CD4-positive, alpha-beta T cell treated with Interleukin-15 for 4 hours (primary cell): ENCODE measurements at regions not wholly inside any gene's neighbourhood (a gene's known extent, or its start where the extent isn't known, plus 50 kb on each side); places are given as distances from the start of the nearest gene placed in this dataset.

Experiments
- DNase-seq: peaks from one replicate; pipeline ENCODE4 v3.0.0-alpha.2; 2020; ENCODE audit warnings: low spot score

- DNase-seq = no peak
Measured at GRCh38 chr3:181442066-181442465, 269.7 kb upstream of the SOX2 start.

DNA sequence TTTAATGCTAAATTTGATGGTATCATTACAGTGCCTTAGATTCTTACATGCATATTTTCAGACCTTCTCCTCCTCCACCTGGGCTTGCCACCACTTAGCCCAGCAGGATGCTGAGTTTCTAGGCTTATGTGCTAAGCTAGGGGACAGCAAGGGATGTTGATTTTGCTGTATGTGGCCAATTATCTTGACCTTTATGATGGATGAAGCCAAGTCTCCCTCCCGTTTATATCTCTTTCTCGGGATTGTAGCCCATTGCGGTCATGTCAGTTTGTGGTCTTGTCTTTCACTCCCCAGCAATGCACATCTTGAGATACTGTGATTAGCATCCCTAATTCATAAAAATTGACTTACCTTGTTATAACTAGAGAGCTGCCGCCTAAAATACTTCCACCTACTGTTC lies 278.7 kb upstream of the SOX2 start:
- DNase-seq = no peak

DNA sequence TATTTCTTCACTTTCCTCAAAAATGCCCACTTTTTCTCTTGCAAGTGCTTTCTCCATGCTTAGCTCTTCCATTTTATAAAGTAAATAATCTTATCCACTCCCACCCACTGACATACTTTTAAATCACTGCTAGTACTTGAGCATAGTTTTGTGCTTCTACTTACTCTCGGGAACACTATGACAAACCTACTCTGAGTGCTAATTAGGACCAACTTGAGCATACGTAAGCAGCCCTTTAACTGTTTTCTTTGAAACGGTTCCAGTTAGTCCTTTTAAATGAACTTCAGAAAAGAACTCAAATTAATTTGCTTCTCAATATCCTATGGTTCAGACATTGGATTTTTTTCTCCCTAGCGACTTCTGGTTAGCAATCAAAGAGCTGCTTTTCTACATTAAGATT lies 280.0 kb upstream of the SOX2 start:
- DNase-seq = no peak

- no peak for DNase-seq
Measured at GRCh38 chr3:181425074-181425473, 286.7 kb upstream of the SOX2 start.

- DNase-seq = no peak
Measured at GRCh38 chr3:181418233-181418632, 293.5 kb upstream of the SOX2 start.

GRCh38 chr3:181417748-181418147 lies 294.0 kb upstream of the SOX2 start:
- DNase-seq = no peak

- no peak for DNase-seq
Measured at GRCh38 chr3:181410870-181411269, 300.9 kb upstream of the SOX2 start.

DNA sequence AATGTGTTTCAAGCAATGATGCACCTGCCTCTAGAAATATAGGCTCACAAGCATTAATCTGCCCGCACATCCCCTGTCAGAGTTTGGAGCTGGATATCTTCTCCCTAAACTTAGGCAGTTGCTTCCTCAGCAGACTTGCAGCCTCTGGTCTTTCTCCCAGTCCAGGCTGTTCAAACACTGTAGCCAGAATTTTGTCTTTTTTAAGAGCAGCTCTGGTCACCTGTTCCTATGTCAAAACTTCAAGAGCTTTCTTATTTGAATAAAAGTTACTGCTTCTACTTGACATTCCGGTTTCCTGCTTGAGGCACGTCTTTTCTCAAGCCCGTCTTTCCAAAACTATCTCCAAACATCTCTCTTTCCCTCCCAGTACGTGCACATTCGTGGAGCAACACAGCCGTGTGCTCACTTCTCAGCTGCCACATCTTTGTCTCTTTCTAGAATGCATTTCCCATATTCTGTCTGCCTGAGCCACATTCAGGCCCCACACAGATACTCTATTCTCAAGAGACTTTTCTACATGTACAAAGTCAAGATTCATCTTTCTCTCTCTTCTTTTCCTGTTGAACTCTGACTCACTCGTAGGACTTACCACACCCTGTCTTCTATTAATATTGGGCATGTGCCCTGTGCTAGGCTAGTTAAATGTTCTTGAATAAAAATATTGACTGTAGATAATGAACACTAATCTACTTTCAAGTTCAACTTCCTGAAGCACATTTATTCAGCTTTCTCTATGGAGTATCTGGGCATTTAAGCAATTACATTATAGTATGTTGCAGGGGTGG lies 307.7 kb upstream of the SOX2 start:
- no peak for DNase-seq

DNA sequence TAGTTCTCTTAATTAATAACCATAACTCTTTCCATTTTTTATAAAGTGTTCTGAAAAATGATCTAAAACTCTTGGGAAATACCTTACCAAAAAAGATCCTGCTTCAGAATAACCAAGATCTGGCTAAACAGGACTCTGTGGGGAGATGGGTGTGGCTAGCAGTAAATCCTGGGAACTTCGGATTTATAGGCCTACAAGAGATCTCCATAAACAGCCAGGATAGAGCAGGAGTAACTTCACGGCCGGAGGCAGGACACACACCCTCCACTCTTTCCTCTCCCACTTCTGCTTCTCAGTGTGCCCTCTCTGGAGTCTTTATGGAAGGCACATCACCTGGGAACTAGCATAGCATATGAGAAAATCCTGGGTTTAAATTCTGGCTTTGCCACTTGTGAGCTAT lies 309.4 kb upstream of the SOX2 start:
- DNase-seq = no peak

GRCh38 chr3:181384970-181385369 lies 326.8 kb upstream of the SOX2 start:
- no peak for DNase-seq

- no peak for DNase-seq
Measured at GRCh38 chr3:181383760-181384159, 328.0 kb upstream of the SOX2 start.

DNA sequence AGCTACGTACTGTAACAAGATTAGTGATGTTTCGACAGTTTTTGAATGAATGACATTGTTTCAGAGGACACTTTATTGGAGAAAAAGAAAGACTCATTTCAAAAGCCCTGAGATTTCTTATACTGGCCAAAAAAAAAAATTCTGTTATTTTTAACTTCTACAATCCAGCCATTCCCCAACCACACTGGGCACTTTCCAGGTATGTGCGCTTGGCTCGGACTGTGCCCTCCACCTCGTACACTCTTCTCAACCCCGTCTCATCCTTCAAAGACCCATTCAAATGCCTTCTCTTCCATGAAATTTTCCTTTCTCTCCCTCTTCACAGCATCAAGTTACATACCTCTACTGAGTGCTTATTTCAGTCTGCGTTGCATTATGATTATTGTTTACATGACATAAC lies 328.5 kb upstream of the SOX2 start:
- no peak for DNase-seq

- no peak for DNase-seq
Measured at GRCh38 chr3:181382656-181383055, 329.1 kb upstream of the SOX2 start.

- DNase-seq = no peak
Measured at GRCh38 chr3:181379278-181379677, 332.4 kb upstream of the SOX2 start.

DNA sequence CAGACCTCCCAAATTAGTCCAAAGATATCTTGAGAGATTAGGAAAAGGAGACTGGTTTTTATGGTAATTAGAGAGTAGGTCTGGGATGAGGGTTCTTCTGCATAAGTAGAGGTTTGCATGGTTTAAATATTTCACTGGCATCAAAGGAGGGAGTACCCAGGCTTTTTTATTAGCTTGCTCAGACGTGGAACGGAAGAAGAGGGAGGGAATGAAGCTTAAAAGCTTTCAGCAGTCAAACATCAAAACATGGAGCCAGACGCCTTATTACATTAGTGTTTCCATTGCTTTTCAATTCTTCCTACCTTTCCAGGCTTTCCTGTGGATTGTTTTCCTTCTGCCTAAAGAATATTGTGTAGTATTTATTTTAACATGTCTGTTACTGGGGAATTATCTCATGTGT lies 342.1 kb upstream of the SOX2 start:
- no peak for DNase-seq

GRCh38 chr3:181363231-181363630 lies 348.5 kb upstream of the SOX2 start:
- DNase-seq = no peak

DNA sequence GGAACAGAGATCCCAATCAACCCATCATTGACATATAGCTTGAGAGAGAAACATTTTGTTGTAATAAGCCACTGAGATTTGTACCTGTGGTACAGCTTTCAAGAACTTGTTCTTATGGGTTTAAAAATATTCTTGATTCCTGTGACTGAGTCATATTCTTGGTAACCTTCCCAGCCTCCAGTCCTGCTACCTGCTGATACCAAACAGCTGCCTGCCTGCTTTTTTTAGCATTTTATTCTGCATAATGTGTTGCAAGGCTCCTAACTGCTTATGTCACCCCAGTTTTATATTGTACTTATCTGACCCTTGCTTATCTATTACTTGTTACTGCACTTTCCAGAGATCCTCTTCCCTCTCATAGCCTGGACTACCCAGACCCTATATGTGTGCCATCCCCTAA lies 349.3 kb upstream of the SOX2 start:
- DNase-seq = no peak

DNA sequence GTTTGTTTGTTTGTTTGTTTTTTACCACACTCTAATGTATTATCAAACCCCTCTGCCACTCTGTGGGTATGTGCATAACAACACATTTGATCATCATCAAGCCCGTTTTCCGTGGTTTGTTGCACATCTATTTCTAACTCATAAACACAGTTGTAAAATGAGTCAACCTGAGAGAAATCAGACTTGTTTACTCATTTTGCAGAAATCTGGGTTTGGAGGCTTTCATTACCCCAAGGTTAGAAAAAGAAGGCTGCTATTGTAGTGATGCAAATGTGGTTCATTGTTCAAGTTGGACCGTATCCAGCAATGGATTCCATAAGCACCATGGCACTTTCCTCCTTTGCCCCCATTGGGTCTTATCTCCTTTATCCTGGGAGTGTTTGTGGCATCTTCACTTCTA lies 353.2 kb upstream of the SOX2 start:
- DNase-seq = no peak

- DNase-seq = no peak
Measured at GRCh38 chr3:181358060-181358459, 353.7 kb upstream of the SOX2 start.

DNA sequence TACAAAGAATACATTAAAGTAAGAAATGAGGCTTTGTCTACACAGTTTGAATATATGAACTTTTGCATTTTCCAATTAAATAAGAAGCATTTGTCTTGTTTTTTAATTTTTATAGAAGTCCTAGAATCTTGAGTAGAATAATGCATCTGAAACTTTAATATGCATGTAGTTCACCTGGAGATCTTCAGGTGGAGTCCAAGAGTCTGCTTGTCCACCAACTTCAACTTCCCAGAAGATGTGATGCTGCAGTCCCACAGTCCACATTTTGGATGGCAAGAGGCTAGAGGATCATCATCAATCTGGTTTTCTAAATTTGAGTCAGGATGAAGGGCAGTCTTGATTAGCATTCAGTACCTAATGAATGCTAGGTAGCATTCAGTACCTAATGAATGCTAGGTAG lies 357.6 kb upstream of the SOX2 start:
- no peak for DNase-seq

DNA sequence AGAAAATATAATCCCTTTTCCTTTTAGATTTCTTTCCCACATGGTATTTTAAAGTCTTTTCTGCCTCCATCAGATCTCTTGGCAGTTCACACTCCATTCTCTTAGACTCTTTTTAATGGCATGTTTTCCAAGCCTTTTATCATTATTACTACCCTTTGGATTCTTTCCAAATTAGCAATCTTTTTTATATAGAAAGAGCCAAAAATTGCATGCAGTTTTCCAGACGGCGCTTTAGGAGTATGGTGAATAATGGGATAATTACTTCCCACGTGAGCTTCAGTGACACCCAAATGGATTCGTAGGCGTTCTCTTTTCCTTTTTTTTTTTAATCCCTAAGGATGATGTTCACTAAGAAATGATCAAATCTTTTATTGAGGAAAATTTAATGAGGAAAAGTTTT lies 354.8 kb upstream of the DNAJC19 start:
- DNase-seq = no peak

GRCh38 chr3:181336597-181336996 lies 347.1 kb upstream of the DNAJC19 start:
- no peak for DNase-seq

GRCh38 chr3:181333394-181333793 lies 343.9 kb upstream of the DNAJC19 start:
- DNase-seq = no peak

GRCh38 chr3:181330821-181331563 lies 341.5 kb upstream of the DNAJC19 start:
- DNase-seq = no peak
